ENCODE measurements at regions not wholly inside any gene's neighbourhood (a gene's known extent, or its start where the extent isn't known, plus 50 kb on each side); places are given as distances from the start of the nearest gene placed in this dataset.

GRCh38 chrX:14084466-14084865 is 54.8 kb upstream of the GEMIN8 start:
- Histone ChIP-seq H2AK5ac (ENCODE audit: insufficient read length, low read length) (no peak overlapping the region), H3K9ac (ENCODE audit: extremely low read depth, insufficient read length, low read length) (no peak overlapping the region), H2BK120ac (ENCODE audit: low read depth, low read length, poor library complexity, severe bottlenecking) (no peak overlapping the region), H4K8ac (replicated peaks; ENCODE audit: insufficient read length, low read depth, low read length) (no peak overlapping the region), H4K91ac (ENCODE audit: insufficient read length, low read depth, low read length) (no peak overlapping the region), H3K79me2 (ENCODE audit: insufficient read depth, low read length) (no peaks in the 10 kb centered on the region), H3K79me1 (ENCODE audit: insufficient read depth, low read depth, low read length, poor library complexity, severe bottlenecking) (no peaks in the 10 kb centered on the region), H2BK15ac (ENCODE audit: low read depth, low read length) (no peak overlapping the region), H2AFZ (ENCODE audit: low read length) (no peak overlapping the region), H3K27me3 (ENCODE audit: insufficient read depth, low read length) (no peaks in the 10 kb centered on the region), H4K5ac (ENCODE audit: insufficient read length, low read depth, low read length) (no peak overlapping the region), H4K20me1 (ENCODE audit: control insufficient read depth, insufficient read depth, insufficient read length) (no peaks in the 10 kb centered on the region), H3K9me3 (ENCODE audit: control insufficient read depth, low read depth, low read length) (no peaks in the 10 kb centered on the region), H3K56ac (ENCODE audit: insufficient read length, low read depth, low read length) (no peak overlapping the region), H3K4ac (ENCODE audit: low read depth, low read length) (no peak overlapping the region), H2BK20ac (ENCODE audit: low read depth, low read length, poor library complexity, severe bottlenecking) (no peak overlapping the region), H3K4me2 (ENCODE audit: insufficient read depth, insufficient read length, low read length) (no peak overlapping the region), H3K27ac (ENCODE audit: insufficient read length, low read depth, low read length) (no peak overlapping the region), H2BK12ac (ENCODE audit: insufficient read length, low read depth, low read length) (no peak overlapping the region), H3T11ph (ENCODE audit: low read length) (no peak overlapping the region), H3K18ac (ENCODE audit: insufficient read length, low read depth, low read length) (no peak overlapping the region), H2BK5ac (ENCODE audit: insufficient read length, low read length) (no peak overlapping the region), H3K23ac (ENCODE audit: insufficient read length, low read depth, low read length) (no peak overlapping the region), H3K4me1 (ENCODE audit: insufficient read depth, low read length) (no peaks in the 10 kb centered on the region), H3K14ac (ENCODE audit: insufficient read depth, low read length) (no peak overlapping the region), H3K23me2 (ENCODE audit: insufficient read length, low read depth, low read length, poor library complexity, severe bottlenecking) (no peaks in the 10 kb centered on the region)
- WGBS (ENCODE audit: extremely low coverage, insufficient read length, low lambda C conversion rate), result no CpG with 5 or more reads among the region's 1 CpG
- peaks cover 19 to 25% of the 10 kb centered on the region in 2 experiments; a peak in 3 of 5 replicates for H3K9me3 Mint-ChIP-seq
- TF ChIP-seq CTCF (conservative IDR thresholded peaks at IDR 0.05), result no peak
- H3K36me3 Mint-ChIP-seq (ENCODE audit: insufficient read depth in 1 of 3, low read depth in 3 of 3), result no peaks in the 10 kb centered on the region; a peak in 1 of 7 replicates
- H3K4me3 Mint-ChIP-seq, result no peak overlapping the region
- H3K27me3 Mint-ChIP-seq (ENCODE audit: low read depth), result no peaks in the 10 kb centered on the region; the same call in 1 of the 2 replicates
- H3K27ac Mint-ChIP-seq, result no peak overlapping the region
- no peaks in the 10 kb centered on the region for H3K4me1 Mint-ChIP-seq
- no peak for DNase-seq
